ENCODE measurements at regions not wholly inside any gene's neighbourhood (a gene's known extent, or its start where the extent isn't known, plus 50 kb on each side); places are given as distances from the start of the nearest gene placed in this dataset.

DNA sequence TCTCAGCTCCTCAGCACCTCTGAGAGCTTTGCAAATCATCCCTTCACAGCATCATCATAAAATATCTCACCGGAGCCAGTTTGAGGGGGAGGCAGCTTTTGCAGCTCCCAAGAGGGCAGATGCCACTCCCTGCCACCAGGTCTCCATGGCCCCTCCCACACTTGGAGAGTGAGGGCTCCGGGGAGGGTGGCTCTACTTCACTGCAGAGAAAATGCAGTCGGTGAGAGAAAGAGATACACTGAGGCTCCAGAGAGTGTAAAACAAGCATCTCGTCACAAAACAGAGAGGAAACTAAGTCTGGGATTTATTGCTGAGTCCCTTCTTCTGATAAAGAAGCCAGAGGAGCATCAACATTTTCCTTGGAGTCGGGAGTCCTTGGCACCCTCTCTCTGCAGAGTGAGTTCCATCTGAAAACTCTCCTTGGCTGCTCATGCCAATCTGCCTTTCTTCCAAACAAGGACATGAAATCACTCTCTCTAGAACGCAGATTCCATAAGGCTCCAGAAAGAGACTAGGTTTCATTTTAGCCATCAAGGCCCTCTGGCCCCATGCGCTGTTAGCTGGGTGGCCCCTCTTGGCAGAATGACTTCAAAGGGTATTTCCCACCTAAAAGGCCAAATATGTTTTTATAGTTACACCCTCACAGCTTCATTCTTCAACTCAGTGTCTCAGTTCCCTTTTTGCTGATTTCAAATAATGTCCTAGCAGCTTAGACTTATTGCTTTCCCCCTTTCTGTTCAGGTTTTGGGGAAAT, 70.6 kb upstream of the F13A1 start:
- no peaks in the 10 kb centered on the region for H3K36me3 ChIP-seq
- DNase-seq (no peak), ATAC-seq (no peak)
- H3K27ac ChIP-seq: no peak overlapping the region
- no peaks in the 10 kb centered on the region for H3K9me3 ChIP-seq
- no peak overlapping the region for H3K4me3 ChIP-seq
- intact Hi-C loops (cut with DNase I): no loop called here
- peaks cover 0 to 43% of the 10 kb centered on the region in 2 donors for H3K4me1 ChIP-seq
- no peaks in the 10 kb centered on the region for H3K27me3 ChIP-seq
- TF ChIP-seq, protein P1, sequence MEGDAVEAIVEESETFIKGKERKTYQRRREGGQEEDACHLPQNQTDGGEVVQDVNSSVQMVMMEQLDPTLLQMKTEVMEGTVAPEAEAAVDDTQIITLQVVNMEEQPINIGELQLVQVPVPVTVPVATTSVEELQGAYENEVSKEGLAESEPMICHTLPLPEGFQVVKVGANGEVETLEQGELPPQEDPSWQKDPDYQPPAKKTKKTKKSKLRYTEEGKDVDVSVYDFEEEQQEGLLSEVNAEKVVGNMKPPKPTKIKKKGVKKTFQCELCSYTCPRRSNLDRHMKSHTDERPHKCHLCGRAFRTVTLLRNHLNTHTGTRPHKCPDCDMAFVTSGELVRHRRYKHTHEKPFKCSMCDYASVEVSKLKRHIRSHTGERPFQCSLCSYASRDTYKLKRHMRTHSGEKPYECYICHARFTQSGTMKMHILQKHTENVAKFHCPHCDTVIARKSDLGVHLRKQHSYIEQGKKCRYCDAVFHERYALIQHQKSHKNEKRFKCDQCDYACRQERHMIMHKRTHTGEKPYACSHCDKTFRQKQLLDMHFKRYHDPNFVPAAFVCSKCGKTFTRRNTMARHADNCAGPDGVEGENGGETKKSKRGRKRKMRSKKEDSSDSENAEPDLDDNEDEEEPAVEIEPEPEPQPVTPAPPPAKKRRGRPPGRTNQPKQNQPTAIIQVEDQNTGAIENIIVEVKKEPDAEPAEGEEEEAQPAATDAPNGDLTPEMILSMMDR (IDR thresholded peaks at IDR 0.05): no peak

DNA sequence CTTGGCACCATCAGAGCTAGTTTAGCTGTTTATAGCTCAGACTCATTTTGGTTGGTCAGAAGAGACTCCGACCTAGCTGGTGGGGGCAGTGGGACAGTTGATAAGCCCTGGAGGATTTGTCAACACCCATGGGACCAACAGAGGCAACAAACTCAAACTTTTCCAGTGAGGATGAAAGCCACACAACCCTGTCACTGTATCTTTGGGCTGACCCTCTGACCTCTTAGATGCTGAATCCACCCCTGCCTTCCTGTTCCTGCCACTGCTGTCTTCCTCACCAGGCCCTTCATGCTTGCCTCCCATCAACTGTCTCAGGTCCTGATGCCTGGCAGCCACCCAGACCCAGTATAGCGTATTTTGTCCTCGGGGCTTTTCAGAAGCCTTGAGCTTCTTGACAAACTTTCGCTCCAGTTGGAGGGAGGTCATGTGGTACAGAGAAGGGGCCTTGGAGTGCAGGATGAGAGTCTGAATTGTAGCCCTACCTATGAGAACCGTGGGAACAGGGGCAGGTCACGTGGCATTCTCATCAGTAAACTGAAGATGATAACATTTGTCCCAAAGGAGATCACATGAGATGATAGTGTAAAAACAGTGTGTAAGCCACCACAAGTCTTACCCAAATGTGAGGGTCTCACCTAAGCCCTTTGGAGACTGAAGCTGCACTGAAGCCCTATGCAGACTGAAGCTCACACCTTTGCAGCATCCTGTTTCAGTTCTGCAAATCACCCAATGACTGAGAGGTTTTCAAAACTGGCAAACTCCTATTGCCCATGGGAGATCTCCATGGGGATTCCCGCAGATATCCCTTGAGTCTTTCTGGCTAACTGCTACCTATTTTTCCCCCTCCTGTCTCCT, 72.0 kb upstream of the F13A1 start:
- H3K27me3 ChIP-seq: no peaks in the 10 kb centered on the region
- no peak overlapping the region for H3K4me3 ChIP-seq
- peaks cover 0 to 38% of the 10 kb centered on the region in 2 donors for H3K4me1 ChIP-seq
- DNase-seq (no peak), ATAC-seq (no peak)
- H3K27ac ChIP-seq: no peak overlapping the region
- intact Hi-C loops (cut with DNase I): no loop called here
- H3K9me3 ChIP-seq: no peaks in the 10 kb centered on the region
- TF ChIP-seq, protein P1 (IDR thresholded peaks at IDR 0.05): no peak
- H3K36me3 ChIP-seq: no peaks in the 10 kb centered on the region

DNA sequence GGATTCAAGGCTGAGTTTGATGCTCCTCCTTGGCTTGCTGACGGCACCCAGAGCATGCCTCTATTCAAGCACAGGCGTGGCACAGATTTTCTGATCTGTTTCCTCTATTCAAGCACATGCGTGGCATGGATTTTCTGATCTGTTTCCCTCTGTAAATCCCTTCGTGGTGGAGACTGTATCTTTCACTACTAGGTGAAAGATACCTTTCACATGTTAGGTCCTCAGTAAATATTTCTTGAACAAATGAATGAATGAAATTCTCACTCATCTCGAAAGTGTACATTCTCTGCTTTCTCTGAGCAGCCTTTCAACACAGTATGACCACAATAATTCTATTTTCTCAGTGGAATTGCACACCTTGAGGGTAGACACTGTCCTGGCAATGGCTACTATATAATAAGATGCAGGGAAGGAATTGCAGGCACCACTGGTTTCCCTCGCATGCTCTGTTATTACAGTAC, 72.6 kb upstream of the F13A1 start:
- Histone ChIP-seq H3K9me3 (no peaks in the 10 kb centered on the region), H3K27me3 (no peaks in the 10 kb centered on the region), H3K4me3 (no peak overlapping the region), H3K4me1 (peaks cover 0 to 34% of the 10 kb centered on the region in 2 donors), H3K27ac (no peak overlapping the region), H3K36me3 (no peaks in the 10 kb centered on the region)
- no peak for DNase-seq
- intact Hi-C loops (cut with DNase I): no loop called here
- ATAC-seq: no peak
- TF ChIP-seq, protein P1 (IDR thresholded peaks at IDR 0.05): no peak

DNA sequence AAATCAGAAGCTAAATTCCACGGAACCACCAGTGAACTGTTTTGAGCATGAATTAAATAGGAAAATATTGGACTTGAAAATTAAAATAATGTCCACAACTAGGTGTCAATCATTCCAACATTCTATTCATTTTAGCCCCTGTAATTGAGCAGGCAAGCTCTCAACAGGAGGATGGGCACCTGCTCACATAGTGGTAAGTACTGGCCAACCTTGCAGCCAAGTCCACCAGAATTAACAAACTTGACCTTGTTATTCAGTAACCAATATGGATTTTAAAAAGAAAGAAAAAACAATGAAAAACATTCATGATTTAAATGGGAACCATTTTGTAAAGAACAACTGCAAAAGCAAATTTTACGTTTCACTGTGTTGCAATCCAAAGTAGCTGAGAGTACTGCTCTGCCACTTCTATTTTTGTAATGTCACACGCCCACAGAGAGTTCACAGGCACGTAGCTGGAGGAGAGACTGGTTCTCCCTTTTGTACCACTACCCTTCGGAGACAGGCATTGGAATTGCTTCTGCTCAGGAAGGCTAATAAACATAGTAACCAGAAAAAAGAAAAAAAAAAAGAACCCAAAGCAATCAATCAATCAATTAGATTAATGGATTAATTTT, 75.2 kb upstream of the F13A1 start:
- peaks cover 0 to 34% of the 10 kb centered on the region in 2 donors for H3K4me1 ChIP-seq
- TF ChIP-seq, protein P1 (IDR thresholded peaks at IDR 0.05): no peak

DNA sequence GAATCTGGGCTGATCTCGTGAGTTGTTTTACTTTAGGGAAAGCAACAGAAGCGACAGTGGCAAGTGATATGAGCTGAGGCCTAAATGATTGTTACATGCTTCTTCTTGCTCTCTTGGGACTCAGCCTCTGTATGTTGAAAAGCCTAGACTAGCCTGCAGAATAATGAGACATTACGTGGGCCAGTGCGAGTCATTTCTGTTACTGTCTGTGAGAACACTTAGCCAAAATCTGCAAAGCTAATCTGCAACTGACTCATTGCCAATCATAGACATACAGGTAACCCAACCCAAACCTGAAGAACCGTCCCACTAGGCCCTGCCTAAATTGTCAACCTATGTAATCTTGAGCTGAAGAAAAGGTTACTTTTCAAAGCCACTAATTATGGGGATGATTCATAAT, 77.4 kb upstream of the F13A1 start:
- ATAC-seq: no peak
- no peaks in the 10 kb centered on the region for H3K36me3 ChIP-seq
- TF ChIP-seq, protein P1 (IDR thresholded peaks at IDR 0.05): no peak
- intact Hi-C loops (cut with DNase I): no loop called here
- peaks cover 0 to 27% of the 10 kb centered on the region in 2 donors for H3K4me1 ChIP-seq
- H3K27me3 ChIP-seq: no peaks in the 10 kb centered on the region
- H3K4me3 ChIP-seq: no peak overlapping the region
- no peak overlapping the region for H3K27ac ChIP-seq
- no peaks in the 10 kb centered on the region for H3K9me3 ChIP-seq
- no peak for DNase-seq

More for the DNA sequence above, 75.2 kb upstream of the F13A1 start:
- no peaks in the 10 kb centered on the region for H3K9me3 ChIP-seq
- H3K4me3 ChIP-seq: no peak overlapping the region
- H3K36me3 ChIP-seq: no peaks in the 10 kb centered on the region
- DNase-seq (peak in 2 of 4 donors; percentile 33 to 50), ATAC-seq (peak; percentile 83)
- H3K27me3 ChIP-seq: no peaks in the 10 kb centered on the region
- intact Hi-C loops (cut with DNase I): no loop called here
- peak overlapping the region in 1 of 2 donors; percentile 67 for H3K27ac ChIP-seq
